ENCODE measurements at regions not wholly inside any gene's neighbourhood (a gene's known extent, or its start where the extent isn't known, plus 50 kb on each side); places are given as distances from the start of the nearest gene placed in this dataset.
"Not testable (repeated sequence)": the region's sequence is repeated elsewhere in the genome, so short reads cannot be mapped to it uniquely, and the experiment has no call there.

DNA sequence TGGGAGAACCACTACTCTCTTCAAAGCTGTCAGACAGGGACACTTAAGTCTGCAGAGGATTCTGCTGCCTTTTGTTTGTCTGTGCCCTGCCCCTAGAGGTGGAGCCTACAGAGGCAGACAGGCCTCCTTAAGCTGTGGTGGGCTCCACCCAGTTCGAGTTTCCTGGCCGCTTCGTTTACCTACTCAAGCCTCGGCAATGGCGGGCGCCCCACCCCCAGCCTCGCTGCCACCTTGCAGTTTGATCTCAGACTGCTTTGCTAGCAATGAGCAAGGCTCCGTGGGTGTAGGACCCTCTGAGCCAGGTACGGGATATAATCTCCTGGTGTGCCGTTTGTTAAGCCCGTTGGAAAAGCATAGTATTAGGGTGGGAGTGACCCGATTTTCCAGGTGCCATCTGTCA lies 267.9 kb upstream of the GRAMD2B start:
- TF ChIP-seq, protein P1, sequence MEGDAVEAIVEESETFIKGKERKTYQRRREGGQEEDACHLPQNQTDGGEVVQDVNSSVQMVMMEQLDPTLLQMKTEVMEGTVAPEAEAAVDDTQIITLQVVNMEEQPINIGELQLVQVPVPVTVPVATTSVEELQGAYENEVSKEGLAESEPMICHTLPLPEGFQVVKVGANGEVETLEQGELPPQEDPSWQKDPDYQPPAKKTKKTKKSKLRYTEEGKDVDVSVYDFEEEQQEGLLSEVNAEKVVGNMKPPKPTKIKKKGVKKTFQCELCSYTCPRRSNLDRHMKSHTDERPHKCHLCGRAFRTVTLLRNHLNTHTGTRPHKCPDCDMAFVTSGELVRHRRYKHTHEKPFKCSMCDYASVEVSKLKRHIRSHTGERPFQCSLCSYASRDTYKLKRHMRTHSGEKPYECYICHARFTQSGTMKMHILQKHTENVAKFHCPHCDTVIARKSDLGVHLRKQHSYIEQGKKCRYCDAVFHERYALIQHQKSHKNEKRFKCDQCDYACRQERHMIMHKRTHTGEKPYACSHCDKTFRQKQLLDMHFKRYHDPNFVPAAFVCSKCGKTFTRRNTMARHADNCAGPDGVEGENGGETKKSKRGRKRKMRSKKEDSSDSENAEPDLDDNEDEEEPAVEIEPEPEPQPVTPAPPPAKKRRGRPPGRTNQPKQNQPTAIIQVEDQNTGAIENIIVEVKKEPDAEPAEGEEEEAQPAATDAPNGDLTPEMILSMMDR (IDR thresholded peaks at IDR 0.05; ENCODE audit: extremely low read depth in 1 of 2, insufficient read depth in 1 of 2, low read depth in 1 of 2, low read length in 2 of 2): not testable (repeated sequence)
- TF ChIP-seq, protein P2, sequence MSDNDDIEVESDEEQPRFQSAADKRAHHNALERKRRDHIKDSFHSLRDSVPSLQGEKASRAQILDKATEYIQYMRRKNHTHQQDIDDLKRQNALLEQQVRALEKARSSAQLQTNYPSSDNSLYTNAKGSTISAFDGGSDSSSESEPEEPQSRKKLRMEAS (IDR thresholded peaks at IDR 0.05; ENCODE audit: insufficient read depth, insufficient read length): not testable (repeated sequence)
- not testable (repeated sequence) for TF ChIP-seq POLR2A (IDR thresholded peaks at IDR 0.05; ENCODE audit: low read depth, low read length); POLR2AphosphoS5 (IDR thresholded peaks at IDR 0.05; ENCODE audit: insufficient read depth, low read depth, low read length); EZH2 (IDR thresholded peaks at IDR 0.05; ENCODE audit: borderline replicate concordance, low read depth, low read length, severe bottlenecking); GATA2 (IDR thresholded peaks at IDR 0.05; ENCODE audit: insufficient read depth, insufficient read length, low read depth, low read length); MYC (IDR thresholded peaks at IDR 0.05; ENCODE audit: low read depth, low read length); FOS (IDR thresholded peaks at IDR 0.05; ENCODE audit: borderline replicate concordance, insufficient read depth, low read length)

Measured in endothelial cell of umbilical vein (primary cell).